K562 (cell line): ENCODE measurements at regions not wholly inside any gene's neighbourhood (a gene's known extent, or its start where the extent isn't known, plus 50 kb on each side); places are given as distances from the start of the nearest gene placed in this dataset.

Experiments
- ATAC-seq: fragments of 200-7000 bp; cut with Tn5 transposase; 3 replicates; pipeline ENCODE4 v1.9.1; 2020; ENCODE audit warnings: moderate library complexity
- BruUV-seq: library from RNA; stranded (reverse); fragments of 400-500 nt; replicated peaks from 2 replicates; lab custom pipeline; 2021; lab: Mats Ljungman, UMichigan
- CTCF ChIA-PET: fragments of 300-600 bp; formaldehyde crosslinking; extraction: SDS; loops from one replicate; lab custom pipeline; 2021; ENCODE audit warnings: low intra/inter-chr PET ratio; lab: Yijun Ruan, JAX
- POLR2A ChIA-PET: fragments of 300-600, 350-650 bp; sonication (Branson Sonifier 250); formaldehyde crosslinking; extraction: SDS; loops from one replicate; lab custom pipeline; 2021; ENCODE audit warnings: antibody characterized with exemption, inconsistent platforms; lab: Yijun Ruan, JAX
- DNase-seq, 4 experiments: peaks; one replicate each; pipeline versions ENCODE4 v3.0.0 to v3.0.0-alpha.2; 2011 to 2018; ENCODE audit warnings: low spot score in 3 of 4, mixed read lengths in 3 of 4; ENCODE audit errors: extremely low read depth in 1 of 4
- FAIRE-seq: peaks from 2 replicates; lab custom pipeline; 2011; peaks lifted over from hg19 to GRCh38; lab: Jason Lieb, UNC
- H2AFZ ChIP-seq: 2 replicates; pipeline ENCODE4 v1.6.0; 2011; ENCODE audit warnings: low read depth, low read length, control low read depth, inconsistent platforms
- H3K27ac ChIP-seq: fragments of 200-600 bp; 3 replicates; pipeline ENCODE4 v1.8.0; 2011; ENCODE audit warnings: low read depth, mild to moderate bottlenecking, control low read depth, inconsistent platforms, low read length, moderate library complexity, mixed read lengths; ENCODE audit errors: extremely low read depth
- H3K27me3 ChIP-seq, 2 experiments: fragments of 300-600 bp in 1 of 2; 2 replicates in 1 of 2; 3 replicates in 1 of 2; pipeline versions ENCODE4 v1.6.0 to v1.8.0; 2011; ENCODE audit warnings: inconsistent platforms in 2 of 2, low read length in 2 of 2, mild to moderate bottlenecking in 1 of 2, mixed read lengths in 1 of 2, moderate library complexity in 1 of 2; ENCODE audit not compliant: control insufficient read depth in 2 of 2, insufficient read depth in 2 of 2
- H3K36me3 ChIP-seq: fragments of 300-600 bp; 3 replicates; pipeline ENCODE4 v1.8.0; 2011; ENCODE audit warnings: mild to moderate bottlenecking, low read length, inconsistent platforms; ENCODE audit not compliant: control insufficient read depth, insufficient read depth
- H3K4me1 ChIP-seq, 2 experiments: fragments of 200-600 bp in 1 of 2; replicated peaks in 1 of 2; 2 replicates in 1 of 2; 3 replicates in 1 of 2; pipeline versions ENCODE4 v1.5.1 to v1.8.0; 2011; ENCODE audit warnings: inconsistent platforms in 2 of 2, low read length in 2 of 2, mild to moderate bottlenecking in 1 of 2, mixed read lengths in 1 of 2, moderate library complexity in 1 of 2; ENCODE audit not compliant: control insufficient read depth in 2 of 2, insufficient read depth in 2 of 2
- H3K4me2 ChIP-seq: 2 replicates; pipeline ENCODE4 v1.6.1; 2011; ENCODE audit warnings: low read length, control low read depth, inconsistent platforms, mixed read lengths; ENCODE audit not compliant: insufficient read depth
- H3K4me3 ChIP-seq: fragments of 200-600 bp; sonication (generic), shearing (Covaris generic); 2 replicates; pipeline ENCODE4 v1.5.1; 2016; ENCODE audit warnings: control low read depth, inconsistent platforms
- H3K79me2 ChIP-seq: fragments of 200-600 bp; 3 replicates; pipeline ENCODE4 v1.8.0; 2011; ENCODE audit warnings: low read length, inconsistent platforms; ENCODE audit not compliant: control insufficient read depth, insufficient read depth
- H3K9ac ChIP-seq, 2 experiments: 2 replicates each; pipeline versions ENCODE4 v1.6.0 to v1.6.1; 2011; ENCODE audit warnings: low read depth in 2 of 2, low read length in 2 of 2, control low read depth in 1 of 2, inconsistent platforms in 1 of 2, mild to moderate bottlenecking in 1 of 2, mixed read lengths in 1 of 2; ENCODE audit not compliant: insufficient read depth in 1 of 2
- H3K9me1 ChIP-seq: one replicate; pipeline ENCODE4 v1.6.0; 2011; ENCODE audit warnings: inconsistent platforms, mild to moderate bottlenecking, low read length, moderate library complexity; ENCODE audit not compliant: control insufficient read depth, insufficient read depth
- H3K9me3 ChIP-seq: replicated peaks from 2 replicates; pipeline ENCODE4 v1.5.1; 2011; ENCODE audit warnings: low read depth, low read length, inconsistent platforms; ENCODE audit not compliant: control insufficient read depth, insufficient read depth
- H4K20me1 ChIP-seq: replicated peaks from 2 replicates; pipeline ENCODE4 v1.6.1; 2011; ENCODE audit warnings: low read length, inconsistent platforms, mixed read lengths; ENCODE audit not compliant: control insufficient read depth, insufficient read depth
- CC2D1A ChIP-seq: fragments of 450-650 bp; IDR thresholded peaks from 2 replicates; pipeline ENCODE4 v1.6.1; 2017; ENCODE audit warnings: mild to moderate bottlenecking
- MECOM ChIP-seq: fragments of 250-450 bp; sonication (Bioruptor Pico); IDR thresholded peaks from 2 replicates; pipeline ENCODE4 v1.8.0; 2022; ENCODE audit warnings: inconsistent platforms
- MED1 ChIP-seq: sonication (generic); formaldehyde crosslinking; IDR thresholded peaks from 2 replicates; pipeline ENCODE4 v1.8.1; 2023; ENCODE audit warnings: missing genetic modification reagents, borderline replicate concordance
- MEF2A ChIP-seq: IDR thresholded peaks from 2 replicates; pipeline ENCODE4 v1.6.1; 2011; ENCODE audit warnings: low read depth, mild to moderate bottlenecking, low read length, moderate library complexity; ENCODE audit not compliant: control insufficient read depth
- WGBS: fragments of 100-300 bp; shearing (Covaris generic); methylation state at CpG from one replicate; pipeline ENCODE4 v1.1.6; 2016; ENCODE audit warnings: low coverage, mixed read lengths; ENCODE audit not compliant: insufficient coverage; ENCODE audit errors: missing lambda C conversion rate; 5-methylcytosine and 5-hydroxymethylcytosine counted together
- in situ Hi-C: fragments of 300-500 bp; cut with MboI; formaldehyde crosslinking; loops from 4 replicates; pipeline ENCODE4 v1.15.0; 2018; ENCODE audit warnings: inconsistent platforms, mixed read lengths
- intact Hi-C: fragments of 100-400 bp; cut with micrococcal nuclease; formaldehyde crosslinking; loops from 2 replicates; pipeline ENCODE4 v1.14.2; 2022
- TF ChIP-seq, protein P1 (sequence below): fragments of 450-650 bp; IDR thresholded peaks from 2 replicates; pipeline ENCODE4 v1.6.1; 2017; ENCODE audit warnings: mild to moderate bottlenecking, moderate library complexity

DNA sequence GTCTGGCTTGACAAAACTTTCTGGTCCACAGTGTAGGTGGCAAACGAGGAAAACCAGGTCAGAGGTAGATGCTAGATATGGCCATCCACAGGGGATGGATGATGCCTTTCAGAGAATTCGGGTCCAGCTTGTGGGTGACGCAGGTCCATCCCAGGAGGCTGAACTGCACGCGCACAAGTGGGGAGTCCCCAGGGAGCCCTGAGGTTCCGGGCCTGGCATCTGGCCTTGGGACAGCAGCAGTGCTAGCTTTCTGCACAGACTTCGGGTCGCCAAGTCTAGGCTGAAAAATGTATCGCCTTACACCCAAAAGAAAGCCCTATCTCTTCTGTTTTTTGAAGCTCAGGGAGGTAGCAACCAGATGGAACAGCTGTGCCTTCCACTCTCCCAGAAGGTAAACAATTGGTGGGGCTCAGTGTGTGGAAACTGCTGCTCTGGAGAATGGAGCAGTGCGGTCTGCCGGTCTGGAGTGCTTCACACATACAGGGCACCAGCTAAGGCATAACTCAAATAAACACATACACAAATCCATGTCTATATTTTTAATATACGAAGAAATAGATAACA, 119.3 kb upstream of the ACBD5 start:
- H2AFZ ChIP-seq: no peak overlapping the region
- ATAC-seq: no peak; the same call in 2 of the 3 replicates
- intact Hi-C loops: loop anchor here (5.0 to 10.0 kb wide), 3 partner anchors 138 to 1025 kb away; no protein-coding TSS in a partner anchor

More for the DNA sequence above, 119.3 kb upstream of the ACBD5 start:
- no peaks in the 10 kb centered on the region for H4K20me1 ChIP-seq
- H3K9ac ChIP-seq: no peak overlapping the region
- no peaks in the 10 kb centered on the region for H3K79me2 ChIP-seq
- ChIA-PET CTCF (interaction anchor here (0.6 to 1.4 kb wide), 4 partner anchors 137 to 1023 kb away, joined by 3 to 5 read pairs (median 4); no protein-coding TSS in a partner anchor), POLR2A (no interaction called here)
- in situ Hi-C loops: loop anchor here (5.0 kb wide), 1 partner anchor 468 kb away; no protein-coding TSS in a partner anchor
- TF ChIP-seq MED1 (no peak), CC2D1A (no peak), MEF2A (no peak), MECOM (CRISPR knock-in tag) (no peak)
- TF ChIP-seq, protein P1, sequence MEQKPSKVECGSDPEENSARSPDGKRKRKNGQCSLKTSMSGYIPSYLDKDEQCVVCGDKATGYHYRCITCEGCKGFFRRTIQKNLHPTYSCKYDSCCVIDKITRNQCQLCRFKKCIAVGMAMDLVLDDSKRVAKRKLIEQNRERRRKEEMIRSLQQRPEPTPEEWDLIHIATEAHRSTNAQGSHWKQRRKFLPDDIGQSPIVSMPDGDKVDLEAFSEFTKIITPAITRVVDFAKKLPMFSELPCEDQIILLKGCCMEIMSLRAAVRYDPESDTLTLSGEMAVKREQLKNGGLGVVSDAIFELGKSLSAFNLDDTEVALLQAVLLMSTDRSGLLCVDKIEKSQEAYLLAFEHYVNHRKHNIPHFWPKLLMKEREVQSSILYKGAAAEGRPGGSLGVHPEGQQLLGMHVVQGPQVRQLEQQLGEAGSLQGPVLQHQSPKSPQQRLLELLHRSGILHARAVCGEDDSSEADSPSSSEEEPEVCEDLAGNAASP: no peak
- no TSS peak for BruUV-seq
- no peaks in the 10 kb centered on the region for H3K9me3 ChIP-seq
- 16% methylated on average over 12 of the region's 12 CpGs for WGBS
- no peaks in the 10 kb centered on the region for H3K9me1 ChIP-seq
- no peak overlapping the region for H3K4me2 ChIP-seq
- DNase-seq (no peak), FAIRE-seq (no peak)
- no peaks in the 10 kb centered on the region for H3K4me1 ChIP-seq
- H3K4me3 ChIP-seq: no peak overlapping the region
- H3K36me3 ChIP-seq: no peaks in the 10 kb centered on the region
- no peak overlapping the region for H3K27ac ChIP-seq
- no peaks in the 10 kb centered on the region; a peak in 1 of 5 replicates for H3K27me3 ChIP-seq
